ENCODE measurements at regions not wholly inside any gene's neighbourhood (a gene's known extent, or its start where the extent isn't known, plus 50 kb on each side); places are given as distances from the start of the nearest gene placed in this dataset.

DNA sequence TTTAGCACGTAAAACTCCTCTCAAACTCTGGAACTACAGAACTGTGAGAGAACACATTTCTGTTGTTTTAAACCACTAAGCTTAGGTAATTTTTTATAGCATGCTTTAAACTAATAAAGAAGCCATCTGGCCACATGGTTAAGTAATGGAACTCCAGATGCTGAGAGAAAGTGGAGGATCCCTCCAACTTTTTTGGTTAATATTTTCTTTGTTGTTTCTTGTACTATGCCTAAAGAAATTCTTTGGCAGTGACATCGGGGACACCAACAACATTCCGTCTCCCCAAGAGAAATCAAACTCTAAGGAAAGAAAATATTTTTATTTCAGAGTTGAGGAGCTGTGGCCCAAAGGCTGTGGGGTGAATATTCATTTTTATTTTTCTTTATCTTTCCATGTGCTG, 734.8 kb upstream of the CDH9 start:
- TF ChIP-seq, protein P1, sequence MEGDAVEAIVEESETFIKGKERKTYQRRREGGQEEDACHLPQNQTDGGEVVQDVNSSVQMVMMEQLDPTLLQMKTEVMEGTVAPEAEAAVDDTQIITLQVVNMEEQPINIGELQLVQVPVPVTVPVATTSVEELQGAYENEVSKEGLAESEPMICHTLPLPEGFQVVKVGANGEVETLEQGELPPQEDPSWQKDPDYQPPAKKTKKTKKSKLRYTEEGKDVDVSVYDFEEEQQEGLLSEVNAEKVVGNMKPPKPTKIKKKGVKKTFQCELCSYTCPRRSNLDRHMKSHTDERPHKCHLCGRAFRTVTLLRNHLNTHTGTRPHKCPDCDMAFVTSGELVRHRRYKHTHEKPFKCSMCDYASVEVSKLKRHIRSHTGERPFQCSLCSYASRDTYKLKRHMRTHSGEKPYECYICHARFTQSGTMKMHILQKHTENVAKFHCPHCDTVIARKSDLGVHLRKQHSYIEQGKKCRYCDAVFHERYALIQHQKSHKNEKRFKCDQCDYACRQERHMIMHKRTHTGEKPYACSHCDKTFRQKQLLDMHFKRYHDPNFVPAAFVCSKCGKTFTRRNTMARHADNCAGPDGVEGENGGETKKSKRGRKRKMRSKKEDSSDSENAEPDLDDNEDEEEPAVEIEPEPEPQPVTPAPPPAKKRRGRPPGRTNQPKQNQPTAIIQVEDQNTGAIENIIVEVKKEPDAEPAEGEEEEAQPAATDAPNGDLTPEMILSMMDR (IDR thresholded peaks at IDR 0.05), result no peak
- no peak for TF ChIP-seq POLR2A (IDR thresholded peaks at IDR 0.05)

Measured in testis (tissue), 2 donors.